Prostate gland (tissue), 2 donors: ENCODE measurements at regions not wholly inside any gene's neighbourhood (a gene's known extent, or its start where the extent isn't known, plus 50 kb on each side); places are given as distances from the start of the nearest gene placed in this dataset.

Experiments
- CTCF ChIP-seq, 4 experiments: fragments of 200-600 bp in 2 of 4; fragments of 450-650 bp in 2 of 4; sonication (generic) in 2 of 4; IDR thresholded peaks; 1 replicate in 3 of 4; 2 replicates in 1 of 4; pipeline ENCODE4 v1.5.1; 2016 to 2019; ENCODE audit warnings: antibody characterized with exemption in 4 of 4, mild to moderate bottlenecking in 2 of 4, moderate library complexity in 2 of 4
- POLR2A ChIP-seq: fragments of 450-650 bp; IDR thresholded peaks from one replicate; pipeline ENCODE4 v1.6.1; 2016; ENCODE audit warnings: antibody characterized with exemption, mild to moderate bottlenecking

GRCh38 chr5:18311266-18311665 is 677.0 kb downstream of the TAF11L14 start:
- TF ChIP-seq CTCF (IDR thresholded peaks at IDR 0.05) (no peak), POLR2A (no peak)
